Upper lobe of right lung (tissue), 1 donor: ENCODE measurements at regions not wholly inside any gene's neighbourhood (a gene's known extent, or its start where the extent isn't known, plus 50 kb on each side); places are given as distances from the start of the nearest gene placed in this dataset.
"Not testable (repeated sequence)": the region's sequence is repeated elsewhere in the genome, so short reads cannot be mapped to it uniquely, and the experiment has no call there.

Experiments
- ATAC-seq: fragments of 200-7000 bp; cut with Tn5 transposase; one replicate; pipeline ENCODE4 v1.9.1; 2020; ENCODE audit warnings: mild to moderate bottlenecking, moderate library complexity
- DNase-seq: peaks from one replicate; pipeline ENCODE4 v3.0.0-alpha.2; 2020
- H3K27ac ChIP-seq: fragments of 200-600 bp; one replicate; pipeline ENCODE4 v1.8.0; 2022
- H3K27me3 ChIP-seq: fragments of 200-600 bp; one replicate; pipeline ENCODE4 v1.8.0; 2022; ENCODE audit warnings: mild to moderate bottlenecking
- H3K36me3 ChIP-seq: fragments of 200-600 bp; one replicate; pipeline ENCODE4 v1.8.0; 2022
- H3K4me1 ChIP-seq: fragments of 200-600 bp; one replicate; pipeline ENCODE4 v1.8.0; 2022
- H3K4me3 ChIP-seq: fragments of 200-600 bp; one replicate; pipeline ENCODE4 v1.8.0; 2022; ENCODE audit warnings: mild to moderate bottlenecking
- H3K9me3 ChIP-seq: fragments of 200-600 bp; one replicate; pipeline ENCODE4 v1.8.0; 2022
- CTCF ChIP-seq: fragments of 200-600 bp; IDR thresholded peaks from one replicate; pipeline ENCODE4 v1.8.0; 2022; ENCODE audit warnings: antibody characterized with exemption
- intact Hi-C: fragments of 100-400 bp; cut with DNase I; formaldehyde crosslinking; loops from one replicate; pipeline ENCODE4 v1.11.0; 2022
- donor health status: DM: no; HTN: yes; CAD: no; lungs with severe emphysema.

GRCh38 chrX:76774912-76775311 lies 347.4 kb downstream of the MAGEE1 start:
- H3K27me3 ChIP-seq, intact Hi-C loops, DNase-seq: not testable (repeated sequence)

GRCh38 chrX:76796311-76796710 lies 368.8 kb downstream of the MAGEE1 start:
- TF ChIP-seq CTCF, result no peak
- intact Hi-C loops, result no loop called here
- no peak for DNase-seq
- Histone ChIP-seq H3K4me3 (no peak overlapping the region), H3K27me3 (no peaks in the 10 kb centered on the region), H3K9me3 (no peaks in the 10 kb centered on the region), H3K36me3 (no peaks in the 10 kb centered on the region), H3K27ac (no peak overlapping the region), H3K4me1 (no peaks in the 10 kb centered on the region)
- no peak for ATAC-seq

More at GRCh38 chrX:76774912-76775311, 347.4 kb downstream of the MAGEE1 start:
- not testable (repeated sequence) for ATAC-seq, H3K4me1 ChIP-seq, H3K4me3 ChIP-seq, H3K27ac ChIP-seq, H3K9me3 ChIP-seq, H3K36me3 ChIP-seq

GRCh38 chrX:76802708-76803107 lies 375.2 kb downstream of the MAGEE1 start:
- no peaks in the 10 kb centered on the region for H3K4me1 ChIP-seq
- DNase-seq, result no peak
- H3K9me3 ChIP-seq, result no peaks in the 10 kb centered on the region
- no peak for ATAC-seq
- no peak overlapping the region for H3K27ac ChIP-seq
- no peaks in the 10 kb centered on the region for H3K27me3 ChIP-seq
- H3K36me3 ChIP-seq, result no peaks in the 10 kb centered on the region
- intact Hi-C loops, result no loop called here
- TF ChIP-seq CTCF, result no peak
- no peak overlapping the region for H3K4me3 ChIP-seq

GRCh38 chrX:76815754-76816153 lies 388.2 kb downstream of the MAGEE1 start:
- Histone ChIP-seq H3K9me3 (no peaks in the 10 kb centered on the region), H3K27ac (no peak overlapping the region), H3K27me3 (no peaks in the 10 kb centered on the region), H3K4me3 (no peak overlapping the region), H3K36me3 (no peaks in the 10 kb centered on the region), H3K4me1 (no peaks in the 10 kb centered on the region)
- no peak for TF ChIP-seq CTCF
- no peak for ATAC-seq
- intact Hi-C loops, result no loop called here
- DNase-seq, result no peak

GRCh38 chrX:76817279-76817678 lies 389.8 kb downstream of the MAGEE1 start:
- H3K27me3 ChIP-seq, ATAC-seq, H3K9me3 ChIP-seq, H3K4me1 ChIP-seq, intact Hi-C loops, H3K36me3 ChIP-seq, H3K4me3 ChIP-seq, DNase-seq, H3K27ac ChIP-seq: not testable (repeated sequence)

- ATAC-seq (no peak), DNase-seq (no peak)
- H3K4me3 ChIP-seq, result no peak overlapping the region
- H3K4me1 ChIP-seq, result no peaks in the 10 kb centered on the region
- H3K27me3 ChIP-seq, result no peaks in the 10 kb centered on the region
- TF ChIP-seq CTCF, result no peak
- H3K9me3 ChIP-seq, result no peaks in the 10 kb centered on the region
- no peaks in the 10 kb centered on the region for H3K36me3 ChIP-seq
- no peak overlapping the region for H3K27ac ChIP-seq
- intact Hi-C loops, result no loop called here
Observed at GRCh38 chrX:76821276-76821675, 393.8 kb downstream of the MAGEE1 start.

- no peaks in the 10 kb centered on the region for H3K36me3 ChIP-seq
Observed at GRCh38 chrX:76827672-76828071, 400.2 kb downstream of the MAGEE1 start.

GRCh38 chrX:76840902-76841301 lies 413.4 kb downstream of the MAGEE1 start:
- ATAC-seq, intact Hi-C loops, H3K27ac ChIP-seq, H3K4me3 ChIP-seq, H3K4me1 ChIP-seq, DNase-seq, H3K36me3 ChIP-seq, H3K9me3 ChIP-seq, H3K27me3 ChIP-seq: not testable (repeated sequence)

More at GRCh38 chrX:76827672-76828071, 400.2 kb downstream of the MAGEE1 start:
- H3K9me3 ChIP-seq, result no peaks in the 10 kb centered on the region
- intact Hi-C loops, result no loop called here
- TF ChIP-seq CTCF, result no peak
- no peak overlapping the region for H3K4me3 ChIP-seq
- ATAC-seq (no peak), DNase-seq (no peak)
- H3K4me1 ChIP-seq, result no peaks in the 10 kb centered on the region
- no peaks in the 10 kb centered on the region for H3K27me3 ChIP-seq
- H3K27ac ChIP-seq, result no peak overlapping the region
